ENCODE measurements at regions not wholly inside any gene's neighbourhood (a gene's known extent, or its start where the extent isn't known, plus 50 kb on each side); places are given as distances from the start of the nearest gene placed in this dataset.

- TF ChIP-seq GABPA (IDR thresholded peaks at IDR 0.05; ENCODE audit: low read depth) (no peak), REST (IDR thresholded peaks at IDR 0.05; ENCODE audit: insufficient replicate concordance, low read depth) (no peak)
- TF ChIP-seq, protein P1, sequence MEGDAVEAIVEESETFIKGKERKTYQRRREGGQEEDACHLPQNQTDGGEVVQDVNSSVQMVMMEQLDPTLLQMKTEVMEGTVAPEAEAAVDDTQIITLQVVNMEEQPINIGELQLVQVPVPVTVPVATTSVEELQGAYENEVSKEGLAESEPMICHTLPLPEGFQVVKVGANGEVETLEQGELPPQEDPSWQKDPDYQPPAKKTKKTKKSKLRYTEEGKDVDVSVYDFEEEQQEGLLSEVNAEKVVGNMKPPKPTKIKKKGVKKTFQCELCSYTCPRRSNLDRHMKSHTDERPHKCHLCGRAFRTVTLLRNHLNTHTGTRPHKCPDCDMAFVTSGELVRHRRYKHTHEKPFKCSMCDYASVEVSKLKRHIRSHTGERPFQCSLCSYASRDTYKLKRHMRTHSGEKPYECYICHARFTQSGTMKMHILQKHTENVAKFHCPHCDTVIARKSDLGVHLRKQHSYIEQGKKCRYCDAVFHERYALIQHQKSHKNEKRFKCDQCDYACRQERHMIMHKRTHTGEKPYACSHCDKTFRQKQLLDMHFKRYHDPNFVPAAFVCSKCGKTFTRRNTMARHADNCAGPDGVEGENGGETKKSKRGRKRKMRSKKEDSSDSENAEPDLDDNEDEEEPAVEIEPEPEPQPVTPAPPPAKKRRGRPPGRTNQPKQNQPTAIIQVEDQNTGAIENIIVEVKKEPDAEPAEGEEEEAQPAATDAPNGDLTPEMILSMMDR (IDR thresholded peaks at IDR 0.05; ENCODE audit: insufficient read depth, low read length): no peak
Observed at GRCh38 chr1:193533853-193534252, 347.4 kb upstream of the B3GALT2 start.

Data from HL-60 (cell line).